HEK293 (cell line): ENCODE measurements at regions not wholly inside any gene's neighbourhood (a gene's known extent, or its start where the extent isn't known, plus 50 kb on each side); places are given as distances from the start of the nearest gene placed in this dataset.

ENCODE experiments used
- CTCF ChIA-PET: fragments of 350-600 bp; formaldehyde crosslinking; extraction: SDS; loops from one replicate; lab custom pipeline; 2021; ENCODE audit warnings: antibody characterized with exemption; lab: Yijun Ruan, JAX
- POLR2A ChIA-PET: fragments of 300-600 bp; formaldehyde crosslinking; extraction: SDS; loops from one replicate; lab custom pipeline; 2020; ENCODE audit warnings: antibody characterized with exemption, inconsistent platforms; lab: Yijun Ruan, JAX
- H3K27ac ChIP-seq: fragments of 200-500 bp; sonication (Bioruptor generic); 2 replicates; pipeline ENCODE4 v1.5.1; 2014; ENCODE audit warnings: low read depth, low read length, control low read depth, inconsistent platforms; ENCODE audit errors: extremely low read depth
- H3K36me3 ChIP-seq, 2 experiments: fragments of 200-500 bp in 1 of 2; sonication (Bioruptor generic) in 1 of 2; 1 replicate in 1 of 2; 2 replicates in 1 of 2; pipeline ENCODE4 v1.5.1; 2014 to 2017; ENCODE audit warnings: inconsistent platforms in 2 of 2, low read length in 2 of 2; ENCODE audit not compliant: control insufficient read depth in 2 of 2, insufficient read depth in 1 of 2
- H3K4me1 ChIP-seq: fragments of 200-500 bp; sonication (Bioruptor generic); 2 replicates; pipeline ENCODE4 v1.5.1; 2014; ENCODE audit warnings: mild to moderate bottlenecking, low read length, inconsistent platforms; ENCODE audit not compliant: control insufficient read depth, insufficient read depth
- H3K4me3 ChIP-seq: 2 replicates; pipeline ENCODE4 v1.5.1; 2011; ENCODE audit warnings: low read depth, mild to moderate bottlenecking, control low read depth, low read length, moderate library complexity
- H3K9me3 ChIP-seq: fragments of 200-500 bp; sonication (Bioruptor generic); 2 replicates; pipeline ENCODE4 v1.5.1; 2014; ENCODE audit warnings: low read depth, low read length, inconsistent platforms; ENCODE audit not compliant: control insufficient read depth, insufficient read depth
- BCL6B ChIP-seq: fragments of 450-650 bp; formaldehyde crosslinking; IDR thresholded peaks from 2 replicates; pipeline ENCODE4 v1.5.1; 2017; ENCODE audit warnings: missing biosample characterization, missing genetic modification characterization
- KLF10 ChIP-seq: fragments of 450-650 bp; IDR thresholded peaks from 2 replicates; pipeline ENCODE4 v1.5.1; 2018; ENCODE audit warnings: missing biosample characterization, mild to moderate bottlenecking, missing genetic modification characterization
- RBAK ChIP-seq: fragments of 450-650 bp; formaldehyde crosslinking; IDR thresholded peaks from 2 replicates; pipeline ENCODE4 v1.5.1; 2016; ENCODE audit warnings: missing biosample characterization, missing genetic modification characterization
- SCRT2 ChIP-seq: fragments of 450-650 bp; formaldehyde crosslinking; IDR thresholded peaks from 2 replicates; pipeline ENCODE4 v1.5.1; 2016; ENCODE audit warnings: missing biosample characterization, missing genetic modification characterization
- SP2 ChIP-seq: fragments of 450-650 bp; formaldehyde crosslinking; IDR thresholded peaks from 2 replicates; pipeline ENCODE4 v1.5.1; 2016; ENCODE audit warnings: missing biosample characterization, missing genetic modification characterization
- ZBTB20 ChIP-seq: fragments of 450-650 bp; formaldehyde crosslinking; IDR thresholded peaks from 2 replicates; pipeline ENCODE4 v1.5.1; 2016; ENCODE audit warnings: missing biosample characterization, missing genetic modification characterization
- ZBTB7A ChIP-seq: fragments of 450-650 bp; formaldehyde crosslinking; IDR thresholded peaks from 2 replicates; pipeline ENCODE4 v1.5.1; 2016; ENCODE audit warnings: low read depth, missing biosample characterization, missing genetic modification characterization
- ZNF132 ChIP-seq: fragments of 450-650 bp; formaldehyde crosslinking; IDR thresholded peaks from 2 replicates; pipeline ENCODE4 v1.5.1; 2017; ENCODE audit warnings: missing biosample characterization, missing genetic modification characterization, borderline replicate concordance
- ZNF184 ChIP-seq: fragments of 450-650 bp; IDR thresholded peaks from 2 replicates; pipeline ENCODE4 v1.5.1; 2018; ENCODE audit warnings: missing biosample characterization, mild to moderate bottlenecking, missing genetic modification characterization
- ZNF214 ChIP-seq: fragments of 450-650 bp; formaldehyde crosslinking; IDR thresholded peaks from 2 replicates; pipeline ENCODE4 v1.5.1; 2017; ENCODE audit warnings: missing biosample characterization, mild to moderate bottlenecking, missing genetic modification characterization, borderline replicate concordance
- ZNF274 ChIP-seq, 2 experiments: fragments of 200-500 bp in 1 of 2; fragments of 450-650 bp in 1 of 2; sonication (Bioruptor generic) in 1 of 2; formaldehyde crosslinking in 1 of 2; IDR thresholded peaks; 2 replicates each; pipeline versions ENCODE4 v1.5.1 to v1.6.1; 2014 to 2016; ENCODE audit warnings: borderline replicate concordance in 1 of 2, inconsistent platforms in 1 of 2, low read length in 1 of 2, missing biosample characterization in 1 of 2, missing genetic modification characterization in 1 of 2
- ZNF302 ChIP-seq: fragments of 450-650 bp; formaldehyde crosslinking; IDR thresholded peaks from 2 replicates; pipeline ENCODE4 v1.5.1; 2016; ENCODE audit warnings: missing biosample characterization, missing genetic modification characterization, low read depth
- ZNF354C ChIP-seq: fragments of 450-650 bp; formaldehyde crosslinking; IDR thresholded peaks from 2 replicates; pipeline ENCODE4 v1.5.1; 2016; ENCODE audit warnings: missing biosample characterization, missing genetic modification characterization, low read depth, borderline replicate concordance
- ZNF423 ChIP-seq: fragments of 450-650 bp; formaldehyde crosslinking; IDR thresholded peaks from 2 replicates; pipeline ENCODE4 v1.5.1; 2016; ENCODE audit warnings: missing biosample characterization, missing genetic modification characterization
- ZNF544 ChIP-seq: fragments of 450-650 bp; formaldehyde crosslinking; IDR thresholded peaks from 2 replicates; pipeline ENCODE4 v1.5.0; 2017; ENCODE audit warnings: missing biosample characterization, missing genetic modification characterization
- ZNF580 ChIP-seq: fragments of 450-650 bp; formaldehyde crosslinking; IDR thresholded peaks from 2 replicates; pipeline ENCODE4 v1.5.1; 2016; ENCODE audit warnings: missing biosample characterization, missing genetic modification characterization
- ZNF596 ChIP-seq: fragments of 450-650 bp; IDR thresholded peaks from 2 replicates; pipeline ENCODE4 v1.5.0; 2018; ENCODE audit warnings: missing biosample characterization, mild to moderate bottlenecking, missing genetic modification characterization, moderate library complexity
- ZNF629 ChIP-seq: fragments of 450-650 bp; formaldehyde crosslinking; IDR thresholded peaks from 2 replicates; pipeline ENCODE4 v1.5.1; 2017; ENCODE audit warnings: missing biosample characterization, missing genetic modification characterization
- TF ChIP-seq, protein P1 (sequence below): fragments of 450-650 bp; formaldehyde crosslinking; IDR thresholded peaks from 2 replicates; pipeline ENCODE4 v1.5.1; 2017; ENCODE audit warnings: missing biosample characterization, missing genetic modification characterization
- TF ChIP-seq, protein P2 (sequence below): fragments of 450-650 bp; formaldehyde crosslinking; IDR thresholded peaks from 2 replicates; pipeline ENCODE4 v1.5.0; 2017; ENCODE audit warnings: missing biosample characterization, missing genetic modification characterization, borderline replicate concordance

- ChIA-PET POLR2A (no interaction called here), CTCF (no interaction called here)
- H3K27ac ChIP-seq: no peak overlapping the region
- no peaks in the 10 kb centered on the region for H3K36me3 ChIP-seq
- H3K9me3 ChIP-seq: no peaks in the 10 kb centered on the region
- no peak overlapping the region for H3K4me3 ChIP-seq
- no peaks in the 10 kb centered on the region for H3K4me1 ChIP-seq
- TF ChIP-seq SCRT2: no peak
- TF ChIP-seq RBAK: no peak
- TF ChIP-seq ZNF544 (tag by site-specific recombination): no peak
- no peak for TF ChIP-seq ZNF354C
Observed at GRCh38 chr2:126436411-126436810, 219.5 kb upstream of the GYPC start.

- Histone ChIP-seq H3K36me3 (no peaks in the 10 kb centered on the region), H3K27ac (no peak overlapping the region), H3K4me3 (no peak overlapping the region), H3K9me3 (no peaks in the 10 kb centered on the region), H3K4me1 (no peaks in the 10 kb centered on the region)
- POLR2A ChIA-PET: no interaction called here
- CTCF ChIA-PET: no interaction called here
- no peak for TF ChIP-seq KLF10 (tag by site-specific recombination)
- TF ChIP-seq ZNF302 (tag by site-specific recombination): no peak
- TF ChIP-seq ZNF423 (tag by site-specific recombination): no peak
- TF ChIP-seq ZNF596 (tag by site-specific recombination): no peak
- TF ChIP-seq ZNF184 (tag by site-specific recombination): no peak
- TF ChIP-seq, protein P1, sequence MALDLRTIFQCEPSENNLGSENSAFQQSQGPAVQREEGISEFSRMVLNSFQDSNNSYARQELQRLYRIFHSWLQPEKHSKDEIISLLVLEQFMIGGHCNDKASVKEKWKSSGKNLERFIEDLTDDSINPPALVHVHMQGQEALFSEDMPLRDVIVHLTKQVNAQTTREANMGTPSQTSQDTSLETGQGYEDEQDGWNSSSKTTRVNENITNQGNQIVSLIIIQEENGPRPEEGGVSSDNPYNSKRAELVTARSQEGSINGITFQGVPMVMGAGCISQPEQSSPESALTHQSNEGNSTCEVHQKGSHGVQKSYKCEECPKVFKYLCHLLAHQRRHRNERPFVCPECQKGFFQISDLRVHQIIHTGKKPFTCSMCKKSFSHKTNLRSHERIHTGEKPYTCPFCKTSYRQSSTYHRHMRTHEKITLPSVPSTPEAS (tag by site-specific recombination): no peak
- no peak for TF ChIP-seq ZNF274 (IDR thresholded peaks at IDR 0.05; ENCODE audit: low read length)
- TF ChIP-seq ZNF274 (tag by site-specific recombination; IDR thresholded peaks at IDR 0.05; ENCODE audit: borderline replicate concordance): no peak
- TF ChIP-seq ZBTB7A: no peak
- TF ChIP-seq BCL6B: no peak
- TF ChIP-seq, protein P2, sequence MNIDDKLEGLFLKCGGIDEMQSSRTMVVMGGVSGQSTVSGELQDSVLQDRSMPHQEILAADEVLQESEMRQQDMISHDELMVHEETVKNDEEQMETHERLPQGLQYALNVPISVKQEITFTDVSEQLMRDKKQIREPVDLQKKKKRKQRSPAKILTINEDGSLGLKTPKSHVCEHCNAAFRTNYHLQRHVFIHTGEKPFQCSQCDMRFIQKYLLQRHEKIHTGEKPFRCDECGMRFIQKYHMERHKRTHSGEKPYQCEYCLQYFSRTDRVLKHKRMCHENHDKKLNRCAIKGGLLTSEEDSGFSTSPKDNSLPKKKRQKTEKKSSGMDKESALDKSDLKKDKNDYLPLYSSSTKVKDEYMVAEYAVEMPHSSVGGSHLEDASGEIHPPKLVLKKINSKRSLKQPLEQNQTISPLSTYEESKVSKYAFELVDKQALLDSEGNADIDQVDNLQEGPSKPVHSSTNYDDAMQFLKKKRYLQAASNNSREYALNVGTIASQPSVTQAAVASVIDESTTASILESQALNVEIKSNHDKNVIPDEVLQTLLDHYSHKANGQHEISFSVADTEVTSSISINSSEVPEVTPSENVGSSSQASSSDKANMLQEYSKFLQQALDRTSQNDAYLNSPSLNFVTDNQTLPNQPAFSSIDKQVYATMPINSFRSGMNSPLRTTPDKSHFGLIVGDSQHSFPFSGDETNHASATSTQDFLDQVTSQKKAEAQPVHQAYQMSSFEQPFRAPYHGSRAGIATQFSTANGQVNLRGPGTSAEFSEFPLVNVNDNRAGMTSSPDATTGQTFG (tag by site-specific recombination): no peak
- TF ChIP-seq SP2 (tag by site-specific recombination): no peak
- no peak for TF ChIP-seq ZNF580
- no peak for TF ChIP-seq ZNF214 (tag by site-specific recombination)
- no peak for TF ChIP-seq ZBTB20 (tag by site-specific recombination)
- TF ChIP-seq ZNF629: no peak
- TF ChIP-seq ZNF132 (tag by site-specific recombination): no peak
Observed at GRCh38 chr2:126437016-126437415, 218.9 kb upstream of the GYPC start.
